ENCODE measurements at regions not wholly inside any gene's neighbourhood (a gene's known extent, or its start where the extent isn't known, plus 50 kb on each side); places are given as distances from the start of the nearest gene placed in this dataset.

DNA sequence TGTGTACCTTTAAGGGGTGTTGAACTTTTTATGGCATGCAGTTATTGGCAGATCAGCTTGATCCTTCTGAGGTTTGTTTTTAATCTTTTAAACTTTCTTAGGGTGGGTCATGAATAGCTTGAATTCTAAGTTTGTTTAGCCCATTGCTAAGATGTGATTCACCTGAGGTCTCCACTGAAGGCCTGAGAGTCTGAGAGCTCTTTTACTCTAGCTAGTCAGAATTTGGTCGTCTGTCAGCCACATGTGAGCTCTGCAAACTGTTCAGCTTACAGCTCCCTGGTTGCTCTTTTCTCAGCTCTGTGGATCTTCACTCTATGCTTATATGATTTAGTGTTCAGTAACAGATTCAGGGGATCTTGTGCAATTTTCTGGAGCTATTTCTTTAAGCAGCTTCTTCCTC is 161.3 kb downstream of the ABHD5 start:
- no TSS peak for BruUV-seq (replicated peaks)
- no peak overlapping the region for H3K27ac ChIP-seq (ENCODE audit: control insufficient read depth, insufficient read depth)
- no peak overlapping the region for H3K4me3 ChIP-seq
- H3K27me3 ChIP-seq (replicated peaks in 1 of 2; ENCODE audit: control insufficient read depth in 2 of 2, insufficient read depth in 2 of 2, low read length in 1 of 2) = peaks cover 0 to 4% of the 10 kb centered on the region in 2 experiments; a peak in 3 of 4 replicates
- ATAC-seq (no peak), DNase-seq (ENCODE audit: low read depth, low spot score) (no peak), FAIRE-seq (no peak)
- in situ Hi-C loops (cut with MboI) (no loop called here), intact Hi-C loops (cut with micrococcal nuclease; ENCODE audit: unreplicated experiment) (loop anchor here (10.0 kb wide), 1 partner anchor 307 kb away; no protein-coding TSS in a partner anchor)
- WGBS (ENCODE audit: insufficient coverage, insufficient replicate concordance, low lambda C conversion rate, missing lambda C conversion rate) = 0% methylated on average over 1 of the region's 1 CpG
- no peaks in the 10 kb centered on the region for H3K9me3 ChIP-seq (replicated peaks; ENCODE audit: control insufficient read depth, insufficient read depth, low read length)
- no peak overlapping the region for H2AFZ ChIP-seq (ENCODE audit: control insufficient read depth, low read depth, low read length)
- ChIA-PET SMC1A (ENCODE audit: uncharacterized antibody, unreplicated experiment) (interaction anchor here (1.2 kb wide), 1 partner anchor 347 kb away, joined by 4 read pairs; no protein-coding TSS in a partner anchor), RAD21 (ENCODE audit: unreplicated experiment) (interaction anchor here (0.6 kb wide), 1 partner anchor 359 kb away, joined by 4 read pairs; no protein-coding TSS in a partner anchor), CTCF (interaction anchor here (0.5 to 2.4 kb wide), 4 partner anchors 13 to 389 kb away, joined by 3 to 9 read pairs (median 3); no protein-coding TSS in a partner anchor), POLR2A (no interaction called here)
- no peaks in the 10 kb centered on the region for H3K79me2 ChIP-seq (ENCODE audit: control insufficient read depth, insufficient read depth, low read length)
- no peak overlapping the region for H3K4me2 ChIP-seq (ENCODE audit: control insufficient read depth, insufficient read depth)
- no peaks in the 10 kb centered on the region for H3K4me1 ChIP-seq (ENCODE audit: control insufficient read depth, insufficient read depth, low read length)
- H4K20me1 ChIP-seq (ENCODE audit: control insufficient read depth, insufficient read depth) = no peaks in the 10 kb centered on the region
- no peaks in the 10 kb centered on the region for H3K36me3 ChIP-seq (ENCODE audit: control insufficient read depth in 2 of 2, insufficient read depth in 2 of 2, low read length in 1 of 2)
- H3K9ac ChIP-seq (ENCODE audit: control insufficient read depth, insufficient read depth, low read length) = no peak overlapping the region
- TF ChIP-seq RCOR1 (conservative IDR thresholded peaks at IDR 0.05; ENCODE audit: low read depth, low read length) = no peak
- no peak for TF ChIP-seq HDAC6 (IDR thresholded peaks at IDR 0.05; ENCODE audit: unreplicated experiment)
- TF ChIP-seq, protein P1, sequence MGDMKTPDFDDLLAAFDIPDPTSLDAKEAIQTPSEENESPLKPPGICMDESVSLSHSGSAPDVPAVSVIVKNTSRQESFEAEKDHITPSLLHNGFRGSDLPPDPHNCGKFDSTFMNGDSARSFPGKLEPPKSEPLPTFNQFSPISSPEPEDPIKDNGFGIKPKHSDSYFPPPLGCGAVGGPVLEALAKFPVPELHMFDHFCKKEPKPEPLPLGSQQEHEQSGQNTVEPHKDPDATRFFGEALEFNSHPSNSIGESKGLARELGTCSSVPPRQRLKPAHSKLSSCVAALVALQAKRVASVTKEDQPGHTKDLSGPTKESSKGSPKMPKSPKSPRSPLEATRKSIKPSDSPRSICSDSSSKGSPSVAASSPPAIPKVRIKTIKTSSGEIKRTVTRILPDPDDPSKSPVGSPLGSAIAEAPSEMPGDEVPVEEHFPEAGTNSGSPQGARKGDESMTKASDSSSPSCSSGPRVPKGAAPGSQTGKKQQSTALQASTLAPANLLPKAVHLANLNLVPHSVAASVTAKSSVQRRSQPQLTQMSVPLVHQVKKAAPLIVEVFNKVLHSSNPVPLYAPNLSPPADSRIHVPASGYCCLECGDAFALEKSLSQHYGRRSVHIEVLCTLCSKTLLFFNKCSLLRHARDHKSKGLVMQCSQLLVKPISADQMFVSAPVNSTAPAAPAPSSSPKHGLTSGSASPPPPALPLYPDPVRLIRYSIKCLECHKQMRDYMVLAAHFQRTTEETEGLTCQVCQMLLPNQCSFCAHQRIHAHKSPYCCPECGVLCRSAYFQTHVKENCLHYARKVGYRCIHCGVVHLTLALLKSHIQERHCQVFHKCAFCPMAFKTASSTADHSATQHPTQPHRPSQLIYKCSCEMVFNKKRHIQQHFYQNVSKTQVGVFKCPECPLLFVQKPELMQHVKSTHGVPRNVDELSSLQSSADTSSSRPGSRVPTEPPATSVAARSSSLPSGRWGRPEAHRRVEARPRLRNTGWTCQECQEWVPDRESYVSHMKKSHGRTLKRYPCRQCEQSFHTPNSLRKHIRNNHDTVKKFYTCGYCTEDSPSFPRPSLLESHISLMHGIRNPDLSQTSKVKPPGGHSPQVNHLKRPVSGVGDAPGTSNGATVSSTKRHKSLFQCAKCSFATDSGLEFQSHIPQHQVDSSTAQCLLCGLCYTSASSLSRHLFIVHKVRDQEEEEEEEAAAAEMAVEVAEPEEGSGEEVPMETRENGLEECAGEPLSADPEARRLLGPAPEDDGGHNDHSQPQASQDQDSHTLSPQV (IDR thresholded peaks at IDR 0.05) = no peak
- TF ChIP-seq, protein P2, sequence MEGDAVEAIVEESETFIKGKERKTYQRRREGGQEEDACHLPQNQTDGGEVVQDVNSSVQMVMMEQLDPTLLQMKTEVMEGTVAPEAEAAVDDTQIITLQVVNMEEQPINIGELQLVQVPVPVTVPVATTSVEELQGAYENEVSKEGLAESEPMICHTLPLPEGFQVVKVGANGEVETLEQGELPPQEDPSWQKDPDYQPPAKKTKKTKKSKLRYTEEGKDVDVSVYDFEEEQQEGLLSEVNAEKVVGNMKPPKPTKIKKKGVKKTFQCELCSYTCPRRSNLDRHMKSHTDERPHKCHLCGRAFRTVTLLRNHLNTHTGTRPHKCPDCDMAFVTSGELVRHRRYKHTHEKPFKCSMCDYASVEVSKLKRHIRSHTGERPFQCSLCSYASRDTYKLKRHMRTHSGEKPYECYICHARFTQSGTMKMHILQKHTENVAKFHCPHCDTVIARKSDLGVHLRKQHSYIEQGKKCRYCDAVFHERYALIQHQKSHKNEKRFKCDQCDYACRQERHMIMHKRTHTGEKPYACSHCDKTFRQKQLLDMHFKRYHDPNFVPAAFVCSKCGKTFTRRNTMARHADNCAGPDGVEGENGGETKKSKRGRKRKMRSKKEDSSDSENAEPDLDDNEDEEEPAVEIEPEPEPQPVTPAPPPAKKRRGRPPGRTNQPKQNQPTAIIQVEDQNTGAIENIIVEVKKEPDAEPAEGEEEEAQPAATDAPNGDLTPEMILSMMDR (IDR thresholded peaks at IDR 0.05 in 2 of 3, conservative IDR thresholded peaks at IDR 0.05 in 1 of 3; ENCODE audit: control insufficient read depth in 2 of 3, extremely low read depth in 1 of 3, insufficient read depth in 1 of 3, low read depth in 3 of 3, low read length in 3 of 3) = no peak
- no peak for TF ChIP-seq NR2F1 (conservative IDR thresholded peaks at IDR 0.05)
- no peak for TF ChIP-seq HDGF (IDR thresholded peaks at IDR 0.05)
- no peak for TF ChIP-seq CHD2 (IDR thresholded peaks at IDR 0.05; ENCODE audit: borderline replicate concordance, low read depth, low read length)
- TF ChIP-seq, protein P3, sequence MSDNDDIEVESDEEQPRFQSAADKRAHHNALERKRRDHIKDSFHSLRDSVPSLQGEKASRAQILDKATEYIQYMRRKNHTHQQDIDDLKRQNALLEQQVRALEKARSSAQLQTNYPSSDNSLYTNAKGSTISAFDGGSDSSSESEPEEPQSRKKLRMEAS (IDR thresholded peaks at IDR 0.05; ENCODE audit: low read depth, low read length) = no peak
- no peak for TF ChIP-seq SP1 (IDR thresholded peaks at IDR 0.05; ENCODE audit: low read depth, low read length)
- TF ChIP-seq, protein P4, sequence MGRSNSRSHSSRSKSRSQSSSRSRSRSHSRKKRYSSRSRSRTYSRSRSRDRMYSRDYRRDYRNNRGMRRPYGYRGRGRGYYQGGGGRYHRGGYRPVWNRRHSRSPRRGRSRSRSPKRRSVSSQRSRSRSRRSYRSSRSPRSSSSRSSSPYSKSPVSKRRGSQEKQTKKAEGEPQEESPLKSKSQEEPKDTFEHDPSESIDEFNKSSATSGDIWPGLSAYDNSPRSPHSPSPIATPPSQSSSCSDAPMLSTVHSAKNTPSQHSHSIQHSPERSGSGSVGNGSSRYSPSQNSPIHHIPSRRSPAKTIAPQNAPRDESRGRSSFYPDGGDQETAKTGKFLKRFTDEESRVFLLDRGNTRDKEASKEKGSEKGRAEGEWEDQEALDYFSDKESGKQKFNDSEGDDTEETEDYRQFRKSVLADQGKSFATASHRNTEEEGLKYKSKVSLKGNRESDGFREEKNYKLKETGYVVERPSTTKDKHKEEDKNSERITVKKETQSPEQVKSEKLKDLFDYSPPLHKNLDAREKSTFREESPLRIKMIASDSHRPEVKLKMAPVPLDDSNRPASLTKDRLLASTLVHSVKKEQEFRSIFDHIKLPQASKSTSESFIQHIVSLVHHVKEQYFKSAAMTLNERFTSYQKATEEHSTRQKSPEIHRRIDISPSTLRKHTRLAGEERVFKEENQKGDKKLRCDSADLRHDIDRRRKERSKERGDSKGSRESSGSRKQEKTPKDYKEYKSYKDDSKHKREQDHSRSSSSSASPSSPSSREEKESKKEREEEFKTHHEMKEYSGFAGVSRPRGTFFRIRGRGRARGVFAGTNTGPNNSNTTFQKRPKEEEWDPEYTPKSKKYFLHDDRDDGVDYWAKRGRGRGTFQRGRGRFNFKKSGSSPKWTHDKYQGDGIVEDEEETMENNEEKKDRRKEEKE (IDR thresholded peaks at IDR 0.05) = no peak
- no peak for TF ChIP-seq MYC (IDR thresholded peaks at IDR 0.05; ENCODE audit: insufficient read depth, insufficient read length, insufficient replicate concordance, low read length, severe bottlenecking)
- TF ChIP-seq, protein P5, sequence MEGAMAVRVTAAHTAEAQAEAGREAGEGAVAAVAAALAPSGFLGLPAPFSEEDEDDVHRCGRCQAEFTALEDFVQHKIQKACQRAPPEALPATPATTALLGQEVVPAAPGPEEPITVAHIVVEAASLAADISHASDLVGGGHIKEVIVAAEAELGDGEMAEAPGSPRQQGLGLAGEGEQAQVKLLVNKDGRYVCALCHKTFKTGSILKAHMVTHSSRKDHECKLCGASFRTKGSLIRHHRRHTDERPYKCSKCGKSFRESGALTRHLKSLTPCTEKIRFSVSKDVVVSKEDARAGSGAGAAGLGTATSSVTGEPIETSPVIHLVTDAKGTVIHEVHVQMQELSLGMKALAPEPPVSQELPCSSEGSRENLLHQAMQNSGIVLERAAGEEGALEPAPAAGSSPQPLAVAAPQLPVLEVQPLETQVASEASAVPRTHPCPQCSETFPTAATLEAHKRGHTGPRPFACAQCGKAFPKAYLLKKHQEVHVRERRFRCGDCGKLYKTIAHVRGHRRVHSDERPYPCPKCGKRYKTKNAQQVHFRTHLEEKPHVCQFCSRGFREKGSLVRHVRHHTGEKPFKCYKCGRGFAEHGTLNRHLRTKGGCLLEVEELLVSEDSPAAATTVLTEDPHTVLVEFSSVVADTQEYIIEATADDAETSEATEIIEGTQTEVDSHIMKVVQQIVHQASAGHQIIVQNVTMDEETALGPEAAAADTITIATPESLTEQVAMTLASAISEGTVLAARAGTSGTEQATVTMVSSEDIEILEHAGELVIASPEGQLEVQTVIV (IDR thresholded peaks at IDR 0.05; ENCODE audit: borderline replicate concordance, partially characterized antibody) = no peak
